Nephron (organoid): ENCODE measurements at regions not wholly inside any gene's neighbourhood (a gene's known extent, or its start where the extent isn't known, plus 50 kb on each side); places are given as distances from the start of the nearest gene placed in this dataset.
A peak's percentile ranks its signal among the peaks of the same experiment; 100 is the strongest.

ENCODE experiments used
- H3K27ac Mint-ChIP-seq, 3 experiments: 2 replicates each; pipeline ENCODE4 v1.8.0; 2020; ENCODE audit warnings: mixed read lengths in 3 of 3, mild to moderate bottlenecking in 2 of 3, moderate library complexity in 1 of 3
- H3K27me3 Mint-ChIP-seq: 2 replicates; pipeline ENCODE4 v1.8.0; 2021; ENCODE audit warnings: low read depth, mild to moderate bottlenecking, moderate library complexity, mixed read lengths
- H3K36me3 Mint-ChIP-seq: 2 replicates; pipeline ENCODE4 v1.8.0; 2020; ENCODE audit warnings: low read depth, mixed read lengths
- H3K4me1 Mint-ChIP-seq: 2 replicates; pipeline ENCODE4 v1.8.0; 2020; ENCODE audit warnings: mixed read lengths
- H3K4me3 Mint-ChIP-seq, 3 experiments: 2 replicates each; pipeline ENCODE4 v1.8.0; 2020; ENCODE audit warnings: mild to moderate bottlenecking in 3 of 3, mixed read lengths in 3 of 3, moderate library complexity in 2 of 3
- H3K9me3 Mint-ChIP-seq: 2 replicates; pipeline ENCODE4 v1.8.0; 2020; ENCODE audit warnings: mixed read lengths
- CTCF ChIP-seq, 3 experiments: fragments of 200-600 bp; sonication (generic); IDR thresholded peaks; one replicate each; pipeline ENCODE4 v1.5.0; 2021; ENCODE audit warnings: antibody characterized with exemption in 3 of 3; ENCODE audit not compliant: unreplicated experiment in 3 of 3

- H3K9me3 Mint-ChIP-seq = peaks cover 2% of the 10 kb centered on the region
- H3K36me3 Mint-ChIP-seq = no peaks in the 10 kb centered on the region
- H3K4me1 Mint-ChIP-seq = peaks cover 5% of the 10 kb centered on the region
- no peak overlapping the region for H3K4me3 Mint-ChIP-seq
- TF ChIP-seq CTCF (IDR thresholded peaks at IDR 0.05; ENCODE audit: unreplicated experiment in 3 of 3) = no peak
- peak overlapping the region in 1 of 3 experiments; percentile 49 for H3K27ac Mint-ChIP-seq
- peaks cover 10% of the 10 kb centered on the region for H3K27me3 Mint-ChIP-seq
Observed at GRCh38 chr2:15841776-15842560, 98.4 kb upstream of the MYCN start.

GRCh38 chr2:15842758-15843666 is 97.3 kb upstream of the MYCN start:
- H3K4me1 Mint-ChIP-seq = peaks cover 5% of the 10 kb centered on the region
- H3K27ac Mint-ChIP-seq = no peak overlapping the region
- H3K9me3 Mint-ChIP-seq = peaks cover 2% of the 10 kb centered on the region
- no peak for TF ChIP-seq CTCF (IDR thresholded peaks at IDR 0.05; ENCODE audit: unreplicated experiment in 3 of 3)
- H3K36me3 Mint-ChIP-seq = no peaks in the 10 kb centered on the region
- H3K27me3 Mint-ChIP-seq = peaks cover 16% of the 10 kb centered on the region
- H3K4me3 Mint-ChIP-seq = no peak overlapping the region

- no peaks in the 10 kb centered on the region for H3K36me3 Mint-ChIP-seq
Observed at GRCh38 chr2:15844211-15844801, 96.0 kb upstream of the MYCN start.

GRCh38 chr2:15845294-15845693 is 95.1 kb upstream of the MYCN start:
- no peaks in the 10 kb centered on the region for H3K36me3 Mint-ChIP-seq
- H3K9me3 Mint-ChIP-seq = peaks cover 5% of the 10 kb centered on the region
- peaks cover 12% of the 10 kb centered on the region for H3K27me3 Mint-ChIP-seq
- H3K4me1 Mint-ChIP-seq = peaks cover 5% of the 10 kb centered on the region
- H3K27ac Mint-ChIP-seq = no peak overlapping the region
- H3K4me3 Mint-ChIP-seq = no peak overlapping the region
- no peak for TF ChIP-seq CTCF (IDR thresholded peaks at IDR 0.05; ENCODE audit: unreplicated experiment in 3 of 3)

More at GRCh38 chr2:15844211-15844801, 96.0 kb upstream of the MYCN start:
- Mint-ChIP-seq H3K27ac (no peak overlapping the region), H3K4me1 (peaks cover 5% of the 10 kb centered on the region), H3K27me3 (peaks cover 12% of the 10 kb centered on the region), H3K4me3 (no peak overlapping the region), H3K9me3 (no peaks in the 10 kb centered on the region)
- no peak for TF ChIP-seq CTCF (IDR thresholded peaks at IDR 0.05; ENCODE audit: unreplicated experiment in 3 of 3)

GRCh38 chr2:15845737-15846405 is 94.5 kb upstream of the MYCN start:
- H3K27ac Mint-ChIP-seq = no peak overlapping the region
- H3K4me1 Mint-ChIP-seq = peaks cover 5% of the 10 kb centered on the region
- H3K36me3 Mint-ChIP-seq = no peaks in the 10 kb centered on the region
- H3K9me3 Mint-ChIP-seq = peaks cover 5% of the 10 kb centered on the region
- H3K27me3 Mint-ChIP-seq = peaks cover 12% of the 10 kb centered on the region
- no peak for TF ChIP-seq CTCF (IDR thresholded peaks at IDR 0.05; ENCODE audit: unreplicated experiment in 3 of 3)
- H3K4me3 Mint-ChIP-seq = no peak overlapping the region
